ENCODE measurements at regions not wholly inside any gene's neighbourhood (a gene's known extent, or its start where the extent isn't known, plus 50 kb on each side); places are given as distances from the start of the nearest gene placed in this dataset.

DNA sequence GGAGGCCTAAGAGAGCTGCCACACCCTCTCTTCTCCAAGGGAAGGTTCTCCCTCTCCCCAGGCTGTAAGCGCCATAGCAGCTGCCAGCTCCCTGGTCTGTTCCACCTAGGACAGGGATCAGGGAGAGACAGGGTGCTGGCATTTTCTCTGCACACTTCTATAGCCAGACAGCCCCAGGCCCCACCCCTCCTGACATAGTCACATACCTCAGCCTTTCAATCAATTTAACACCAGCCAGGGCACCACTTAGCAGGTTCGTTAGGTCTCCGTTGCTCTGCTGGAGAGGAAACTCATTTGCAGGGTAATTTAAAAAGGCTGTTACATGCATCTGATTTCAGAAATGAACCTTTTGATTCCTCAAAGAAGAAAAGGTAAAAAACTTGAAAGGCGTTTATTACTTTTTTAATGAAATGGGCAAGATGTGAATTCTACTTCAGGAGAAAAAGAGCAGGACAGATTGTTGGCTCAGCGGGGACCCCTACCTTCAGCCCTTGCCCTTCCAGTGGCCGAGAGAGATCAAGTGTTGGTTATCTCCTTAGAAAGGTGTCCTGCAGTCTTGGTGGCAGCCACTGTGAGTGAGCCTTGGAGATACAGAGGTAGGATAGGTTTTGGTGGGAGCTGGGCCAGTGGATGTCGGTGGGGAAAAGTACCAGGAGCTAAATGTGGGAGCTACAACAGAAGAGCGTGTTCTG lies 180.5 kb upstream of the GALNT17 start:
- Mint-ChIP-seq H3K36me3 (no peaks in the 10 kb centered on the region), H3K27me3 (no peaks in the 10 kb centered on the region), H3K9me3 (no peaks in the 10 kb centered on the region), H3K27ac (no peak overlapping the region), H3K4me3 (no peak overlapping the region), H3K4me1 (ENCODE audit: unreplicated experiment) (peaks cover 18% of the 10 kb centered on the region)
- DNase-seq (ENCODE audit: extremely low spot score, unreplicated experiment): peak; percentile 47
- TF ChIP-seq CTCF (conservative IDR thresholded peaks at IDR 0.05): no peak

DNA sequence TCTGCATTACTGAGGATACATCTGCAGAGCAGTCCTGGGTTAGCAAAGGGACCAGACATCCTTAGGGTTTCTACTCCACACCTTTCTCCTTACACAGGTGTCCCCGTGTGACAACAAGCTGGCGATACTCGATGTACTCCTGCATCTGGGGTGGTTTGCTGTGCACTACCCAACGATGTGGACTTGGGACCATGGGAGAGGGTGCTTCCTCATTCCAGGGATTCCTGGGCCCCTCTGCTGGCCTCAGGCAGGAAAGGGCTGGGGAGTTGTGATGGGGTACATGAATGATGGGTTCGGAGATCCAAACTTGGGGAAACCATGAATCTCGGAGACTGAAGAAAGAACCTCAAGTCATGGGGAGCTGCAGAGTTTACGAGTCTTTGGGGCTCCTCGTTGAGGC lies 179.6 kb upstream of the GALNT17 start:
- Mint-ChIP-seq H3K4me1 (ENCODE audit: unreplicated experiment) (peaks cover 18% of the 10 kb centered on the region), H3K27ac (no peak overlapping the region), H3K9me3 (no peaks in the 10 kb centered on the region), H3K27me3 (no peaks in the 10 kb centered on the region), H3K36me3 (no peaks in the 10 kb centered on the region), H3K4me3 (no peak overlapping the region)
- peak; percentile 37 for DNase-seq (ENCODE audit: extremely low spot score, unreplicated experiment)
- no peak for TF ChIP-seq CTCF (conservative IDR thresholded peaks at IDR 0.05)

GRCh38 chr7:70953331-70953741 lies 178.6 kb upstream of the GALNT17 start:
- no peaks in the 10 kb centered on the region for H3K36me3 Mint-ChIP-seq
- no peak for TF ChIP-seq CTCF (conservative IDR thresholded peaks at IDR 0.05)
- H3K4me1 Mint-ChIP-seq (ENCODE audit: unreplicated experiment): peaks cover 18% of the 10 kb centered on the region
- no peaks in the 10 kb centered on the region for H3K27me3 Mint-ChIP-seq
- no peak overlapping the region for H3K27ac Mint-ChIP-seq
- no peak overlapping the region for H3K4me3 Mint-ChIP-seq
- no peaks in the 10 kb centered on the region for H3K9me3 Mint-ChIP-seq
- DNase-seq (ENCODE audit: extremely low spot score, unreplicated experiment): peak; percentile 6

- H3K27me3 Mint-ChIP-seq: no peaks in the 10 kb centered on the region
- H3K4me1 Mint-ChIP-seq (ENCODE audit: unreplicated experiment): peaks cover 18% of the 10 kb centered on the region
- H3K4me3 Mint-ChIP-seq: no peak overlapping the region
- H3K9me3 Mint-ChIP-seq: no peaks in the 10 kb centered on the region
- no peak overlapping the region for H3K27ac Mint-ChIP-seq
- no peak for DNase-seq (ENCODE audit: extremely low spot score, unreplicated experiment)
- TF ChIP-seq CTCF (conservative IDR thresholded peaks at IDR 0.05): no peak
- H3K36me3 Mint-ChIP-seq: no peaks in the 10 kb centered on the region
Measured at GRCh38 chr7:70953796-70954195, 178.1 kb upstream of the GALNT17 start.

GRCh38 chr7:70972693-70973092 lies 159.3 kb upstream of the GALNT17 start:
- Mint-ChIP-seq H3K27ac (no peak overlapping the region), H3K9me3 (peaks cover 4% of the 10 kb centered on the region), H3K4me3 (no peak overlapping the region), H3K36me3 (no peaks in the 10 kb centered on the region), H3K27me3 (peaks cover 2% of the 10 kb centered on the region), H3K4me1 (ENCODE audit: unreplicated experiment) (peaks cover 2% of the 10 kb centered on the region)
- TF ChIP-seq CTCF (conservative IDR thresholded peaks at IDR 0.05): no peak
- DNase-seq (ENCODE audit: extremely low spot score, unreplicated experiment): no peak
